COR-L47 (cell line): ENCODE measurements at regions not wholly inside any gene's neighbourhood (a gene's known extent, or its start where the extent isn't known, plus 50 kb on each side); places are given as distances from the start of the nearest gene placed in this dataset.
"Not testable (repeated sequence)": the region's sequence is repeated elsewhere in the genome, so short reads cannot be mapped to it uniquely, and the experiment has no call there.

ENCODE experiments used
- DNase-seq: peaks from one replicate; lab custom pipeline; 2025; lab: John Stamatoyannopoulos, UW

GRCh38 chr3:164748626-164749025 is 329.7 kb downstream of the SI start:
- no peak for DNase-seq

- DNase-seq, result no peak
Observed at GRCh38 chr3:164741869-164742268, 336.4 kb downstream of the SI start.

GRCh38 chr3:164737174-164737573 is 341.1 kb downstream of the SI start:
- no peak for DNase-seq

GRCh38 chr3:164732166-164732565 is 346.1 kb downstream of the SI start:
- no peak for DNase-seq

GRCh38 chr3:164730815-164731360 is 347.4 kb downstream of the SI start:
- peak; percentile 51 for DNase-seq

- no peak for DNase-seq
Observed at GRCh38 chr3:164723396-164723795, 354.9 kb downstream of the SI start.

- DNase-seq, result not testable (repeated sequence)
Observed at GRCh38 chr3:164702808-164703207, 375.5 kb downstream of the SI start.

- DNase-seq, result no peak
Observed at GRCh38 chr3:164687902-164688301, 390.4 kb downstream of the SI start.

- no peak for DNase-seq
Observed at GRCh38 chr3:164687211-164687610, 391.1 kb downstream of the SI start.

- DNase-seq, result no peak
Observed at GRCh38 chr3:164683489-164683888, 394.8 kb downstream of the SI start.

- no peak for DNase-seq
Observed at GRCh38 chr3:164679245-164679644, 399.1 kb downstream of the SI start.

GRCh38 chr3:164677317-164677716 is 401.0 kb downstream of the SI start:
- no peak for DNase-seq

- no peak for DNase-seq
Observed at GRCh38 chr3:164673738-164674137, 404.6 kb downstream of the SI start.

GRCh38 chr3:164658125-164658524 is 420.2 kb downstream of the SI start:
- DNase-seq, result no peak

GRCh38 chr3:164657631-164658030 is 420.7 kb downstream of the SI start:
- no peak for DNase-seq

- no peak for DNase-seq
Observed at GRCh38 chr3:164655462-164655861, 422.8 kb downstream of the SI start.

- DNase-seq, result no peak
Observed at GRCh38 chr3:164641071-164641470, 437.2 kb downstream of the SI start.

GRCh38 chr3:164640591-164640990 is 437.7 kb downstream of the SI start:
- no peak for DNase-seq

- no peak for DNase-seq
Observed at GRCh38 chr3:164620956-164621355, 457.3 kb downstream of the SI start.

GRCh38 chr3:164620423-164620822 is 457.9 kb downstream of the SI start:
- no peak for DNase-seq

GRCh38 chr3:164612751-164613150 is 465.5 kb downstream of the SI start:
- no peak for DNase-seq

GRCh38 chr3:164608554-164609276 is 469.6 kb downstream of the SI start:
- no peak for DNase-seq

GRCh38 chr3:164604687-164605086 is 473.6 kb downstream of the SI start:
- no peak for DNase-seq

- DNase-seq, result no peak
Observed at GRCh38 chr3:164577667-164578210, 500.6 kb downstream of the SI start.
